Fibroblast of skin of right quadriceps (primary cell): ENCODE measurements at regions not wholly inside any gene's neighbourhood (a gene's known extent, or its start where the extent isn't known, plus 50 kb on each side); places are given as distances from the start of the nearest gene placed in this dataset.
"Not testable (repeated sequence)": the region's sequence is repeated elsewhere in the genome, so short reads cannot be mapped to it uniquely, and the experiment has no call there.

Experiments used
- DNase-seq: peaks from one replicate; pipeline ENCODE4 v3.0.0-alpha.2; 2013

DNA sequence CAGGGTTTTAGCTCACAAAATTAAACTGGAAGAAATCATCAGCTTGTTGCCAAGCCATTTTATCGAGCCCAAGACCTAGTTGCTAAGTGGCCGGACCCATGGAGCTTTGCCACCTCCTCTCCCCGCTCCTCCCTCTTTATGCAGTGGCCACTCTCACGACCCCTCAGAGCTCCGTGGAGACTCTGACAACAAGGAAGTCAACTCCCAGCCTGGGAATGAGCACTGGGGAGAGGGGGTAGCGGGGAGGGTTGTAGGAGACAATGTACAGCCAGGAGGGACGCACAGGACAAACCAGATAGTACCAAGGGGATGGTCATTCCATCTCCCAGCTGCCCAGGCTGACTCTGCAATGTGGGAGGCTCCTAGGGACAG is 250.9 kb downstream of the SIPA1L2 start:
- no peak for DNase-seq

DNA sequence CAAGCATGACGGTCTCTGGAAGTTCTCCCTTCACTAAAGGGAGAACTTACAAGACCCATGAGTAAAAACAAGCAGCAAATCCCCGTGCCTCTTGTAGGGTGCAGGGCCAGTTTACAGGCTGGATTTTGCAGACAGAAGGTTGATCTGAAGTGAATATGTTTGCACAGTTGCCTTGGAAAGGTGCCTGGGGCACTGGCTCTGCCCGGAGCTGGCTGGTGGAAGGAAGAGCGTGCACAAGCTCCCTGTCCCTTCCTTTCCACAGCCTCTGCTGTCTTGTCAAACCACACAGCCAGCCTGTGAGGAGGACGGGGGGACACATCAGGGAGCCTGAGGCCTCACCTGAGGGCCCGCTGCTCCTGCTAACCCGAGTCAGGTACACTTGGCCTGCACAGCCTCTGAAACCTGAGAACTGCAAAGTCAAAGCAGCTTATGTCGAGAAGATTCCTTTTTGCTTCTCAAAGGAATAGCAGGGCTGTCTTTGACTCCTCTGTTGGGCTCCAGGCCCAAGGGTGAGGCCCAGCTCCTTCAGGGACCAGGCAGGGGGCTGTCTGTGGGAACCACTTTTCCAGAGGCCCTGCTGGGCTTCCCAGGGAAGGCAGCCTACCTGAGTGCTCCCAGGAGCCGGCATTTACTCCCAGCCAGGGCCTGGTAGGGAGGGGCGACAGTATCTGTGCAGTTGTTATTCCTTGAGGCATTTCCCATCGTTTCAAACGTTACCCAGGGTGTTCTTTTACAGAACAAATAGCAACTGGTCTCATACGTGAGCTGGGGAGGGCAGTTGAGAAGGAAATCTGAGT is 251.5 kb downstream of the SIPA1L2 start:
- no peak for DNase-seq

DNA sequence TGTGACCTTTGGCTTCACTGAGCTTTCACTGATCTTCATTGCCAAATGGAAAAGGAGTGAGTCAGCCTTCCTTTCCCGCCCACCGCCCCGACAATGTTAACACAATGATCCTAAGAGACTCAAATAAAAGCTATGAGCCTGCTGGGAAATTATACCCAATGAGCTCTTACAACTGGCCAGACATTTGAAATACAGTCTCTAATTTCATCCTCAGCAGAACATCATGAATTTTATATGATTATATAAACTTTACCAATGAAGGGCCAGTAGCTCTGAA is 252.5 kb downstream of the SIPA1L2 start:
- peak; percentile 42 for DNase-seq

DNA sequence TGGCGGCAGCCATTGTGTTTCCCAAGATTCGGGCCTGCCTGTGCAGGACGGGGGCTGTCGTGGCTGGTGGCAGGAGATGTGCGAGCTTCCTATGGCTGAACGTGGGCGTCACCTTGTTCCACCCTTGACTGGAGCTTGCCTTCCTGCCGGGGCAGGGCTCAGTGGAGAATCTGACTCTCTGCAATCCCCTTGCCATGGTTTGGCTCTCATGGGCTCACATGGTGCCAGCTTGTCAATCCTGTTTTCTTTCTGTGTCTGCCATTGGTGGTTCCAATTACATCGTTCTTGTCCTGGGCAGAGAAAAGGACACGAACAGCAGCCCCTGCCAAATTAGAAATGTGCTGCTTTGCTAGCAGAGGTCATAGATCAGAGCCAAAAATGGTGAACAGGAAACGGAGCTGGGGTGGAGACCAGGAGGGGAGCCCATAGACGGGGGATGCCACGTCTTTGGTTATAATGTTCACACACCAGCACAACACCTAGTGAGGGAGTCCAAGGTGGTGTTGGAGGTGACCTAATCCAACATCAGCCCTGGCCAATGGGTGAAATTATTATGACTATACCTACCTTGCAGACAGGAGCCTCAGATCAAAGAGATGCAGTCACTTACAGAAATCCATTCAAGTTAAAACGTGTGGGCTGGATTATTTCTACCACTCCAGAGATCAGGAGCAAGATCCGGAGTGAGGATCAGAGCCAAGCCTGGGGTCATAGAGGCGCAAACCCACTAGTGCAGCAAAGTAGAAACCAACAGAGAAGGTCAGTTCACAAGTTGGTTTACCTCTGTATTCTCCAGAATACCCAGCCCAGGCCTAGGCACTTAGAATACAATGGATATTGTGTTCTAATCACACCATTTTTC is 253.1 kb downstream of the SIPA1L2 start:
- no peak for DNase-seq

DNA sequence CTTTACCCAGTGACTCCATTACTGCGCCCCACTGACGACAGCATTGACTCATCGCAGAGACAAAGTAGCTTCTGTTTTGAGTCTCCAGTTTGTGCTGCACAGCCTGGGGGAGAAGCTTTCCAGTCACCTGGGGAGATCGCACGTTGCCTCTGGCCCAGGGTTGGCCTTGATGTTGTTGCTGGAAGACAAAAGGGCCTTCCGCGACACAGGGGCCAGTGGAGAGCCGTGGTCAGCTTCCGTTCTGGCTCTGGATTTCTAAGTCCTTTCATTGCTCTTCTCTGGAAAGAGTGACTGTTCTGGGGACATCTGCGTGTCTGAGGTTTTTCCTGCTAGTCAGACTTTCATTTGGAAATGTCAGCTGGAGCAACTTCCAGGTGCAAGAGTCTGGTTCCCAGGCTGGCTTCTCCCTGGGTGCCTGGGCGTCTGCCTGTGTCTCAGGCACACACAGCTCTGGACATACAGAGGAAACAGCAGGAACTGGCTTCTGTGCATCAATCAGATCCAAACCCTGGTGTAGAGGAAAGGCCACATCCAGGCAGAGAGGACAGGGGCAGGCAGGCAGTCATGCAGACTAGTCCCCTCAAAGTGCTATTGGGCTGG is 257.0 kb downstream of the SIPA1L2 start:
- DNase-seq, result no peak

DNA sequence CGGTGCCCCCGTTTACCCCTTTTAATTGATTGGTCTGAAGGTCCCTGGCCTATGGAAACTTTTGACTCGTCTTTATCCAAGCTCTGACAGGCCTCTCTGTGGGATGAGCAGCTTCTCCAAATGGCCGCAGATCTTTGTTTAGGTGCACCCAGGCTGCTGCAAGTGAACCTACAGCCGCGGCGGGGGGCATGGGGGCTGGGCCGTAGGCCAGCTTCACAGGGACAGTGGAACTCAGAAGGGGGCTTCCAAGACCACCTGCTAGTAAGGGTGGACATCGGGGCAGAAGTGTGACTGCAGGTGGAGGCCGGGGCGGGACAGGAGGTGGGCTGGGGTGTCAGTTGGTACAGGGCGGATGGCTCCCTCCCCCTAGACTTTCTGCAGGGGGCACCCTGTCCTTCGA is 257.5 kb downstream of the SIPA1L2 start:
- DNase-seq, result no peak

DNA sequence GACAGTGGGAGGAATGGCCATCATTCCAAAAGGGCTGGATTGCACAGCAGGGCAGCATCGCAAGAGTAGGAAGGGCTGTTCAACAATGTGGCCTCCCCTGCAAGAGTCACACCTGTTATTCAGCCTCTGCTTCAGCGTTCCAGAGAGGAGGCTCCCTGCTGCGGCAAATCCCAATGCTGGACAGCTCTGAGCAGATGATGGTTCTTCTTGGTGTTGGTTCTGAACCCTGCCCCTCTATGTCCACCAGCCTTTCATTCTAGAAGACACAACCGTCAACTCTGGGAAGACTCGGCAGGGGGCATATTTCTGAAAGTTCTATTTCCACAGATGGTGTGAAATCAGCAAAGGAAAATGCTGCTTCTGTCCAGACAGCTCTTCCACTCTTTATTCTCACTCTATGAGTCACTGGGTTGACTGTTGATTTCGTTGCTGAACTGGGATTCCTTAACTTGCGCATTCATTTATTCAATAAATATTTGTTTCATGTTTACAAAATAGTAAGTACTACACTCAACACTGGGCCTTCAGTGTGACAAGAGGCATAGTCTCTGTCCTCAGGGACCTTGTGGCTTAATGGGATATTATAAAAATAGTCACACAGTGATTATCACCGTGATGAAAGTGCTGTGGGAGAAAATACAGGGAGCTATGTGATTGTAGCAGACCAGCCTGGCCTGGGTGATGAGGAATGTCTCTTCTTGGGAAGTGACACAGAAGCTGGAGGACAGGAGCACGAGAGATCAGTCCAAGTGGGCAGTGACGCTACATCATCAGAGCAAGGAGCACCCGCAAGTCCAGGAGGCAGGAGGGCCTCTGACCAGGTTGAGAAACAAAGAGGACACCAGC is 260.3 kb downstream of the SIPA1L2 start:
- no peak for DNase-seq

DNA sequence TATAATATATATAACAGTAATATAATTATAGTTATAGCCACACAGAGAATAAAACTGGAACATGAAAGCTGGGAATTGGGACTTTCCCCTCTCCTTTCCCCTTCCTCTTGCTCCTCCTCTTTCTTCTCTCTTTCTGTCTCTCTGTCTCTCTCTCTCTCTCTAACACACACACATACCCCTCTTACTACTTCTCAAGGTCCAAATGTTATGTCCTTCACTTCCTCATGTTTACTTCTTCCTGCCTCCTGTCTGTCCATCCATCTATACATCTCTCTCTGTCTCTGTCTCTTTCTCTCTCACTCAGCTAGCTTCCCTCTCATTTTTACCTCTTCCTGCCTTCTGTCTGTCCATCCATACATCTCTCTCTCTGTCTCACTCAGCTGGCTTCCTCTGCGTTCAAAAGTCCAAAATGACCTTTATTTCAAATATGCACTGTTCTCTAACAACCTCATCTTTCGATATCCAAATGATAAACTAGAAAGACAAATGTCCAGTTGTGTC is 261.1 kb downstream of the SIPA1L2 start:
- no peak for DNase-seq

DNA sequence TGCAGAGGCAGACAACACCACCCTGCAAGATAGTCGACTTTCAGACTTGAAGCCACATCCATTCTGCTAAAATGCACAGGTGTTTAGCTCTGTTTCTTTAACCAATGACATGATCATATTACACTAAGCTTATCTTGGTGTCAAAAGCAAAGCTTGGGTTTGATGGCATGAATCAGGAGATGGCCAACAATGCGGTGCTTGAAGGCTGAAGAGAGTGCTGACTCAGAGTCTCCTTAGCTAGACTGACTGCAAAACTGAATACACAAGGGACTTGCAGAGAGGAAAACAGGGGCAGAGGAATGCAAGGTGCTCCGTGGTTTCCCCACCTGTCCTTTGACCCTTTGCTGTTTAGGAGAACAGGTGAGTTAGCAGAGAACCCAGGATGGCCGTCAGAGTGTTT is 262.6 kb downstream of the SIPA1L2 start:
- no peak for DNase-seq

DNA sequence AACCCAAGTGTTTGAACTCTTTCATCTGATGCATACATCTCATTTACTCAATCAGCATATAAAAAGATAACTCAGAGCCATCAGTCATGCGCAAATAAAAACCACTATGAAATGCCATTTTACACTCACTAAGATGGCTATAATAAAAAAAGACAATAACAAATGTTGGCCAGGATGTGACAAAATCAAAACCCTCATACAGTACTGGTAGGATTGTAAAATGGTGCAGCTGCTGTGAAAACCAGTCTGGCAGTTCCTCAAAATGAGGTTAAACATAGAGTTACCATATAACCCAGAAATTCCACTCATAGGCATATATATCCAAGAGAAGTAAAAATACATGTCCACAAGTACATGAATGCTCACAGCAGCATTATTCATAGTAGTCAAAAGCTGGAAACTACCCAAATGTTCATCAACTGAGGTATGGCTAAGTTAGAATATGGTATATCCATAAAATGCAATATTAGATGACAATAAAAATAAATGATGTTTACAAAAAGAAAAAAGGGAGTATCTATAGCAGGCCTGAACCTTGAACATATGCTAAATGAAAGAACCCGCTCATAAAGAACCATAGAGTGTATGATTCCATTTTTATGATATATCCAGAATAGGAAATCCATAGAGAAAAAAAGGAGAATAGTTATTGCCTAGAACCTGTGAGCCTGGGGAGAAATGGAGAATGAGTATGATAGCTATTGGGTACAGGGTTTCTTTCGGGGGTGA is 265.1 kb downstream of the SIPA1L2 start:
- DNase-seq, result no peak

DNA sequence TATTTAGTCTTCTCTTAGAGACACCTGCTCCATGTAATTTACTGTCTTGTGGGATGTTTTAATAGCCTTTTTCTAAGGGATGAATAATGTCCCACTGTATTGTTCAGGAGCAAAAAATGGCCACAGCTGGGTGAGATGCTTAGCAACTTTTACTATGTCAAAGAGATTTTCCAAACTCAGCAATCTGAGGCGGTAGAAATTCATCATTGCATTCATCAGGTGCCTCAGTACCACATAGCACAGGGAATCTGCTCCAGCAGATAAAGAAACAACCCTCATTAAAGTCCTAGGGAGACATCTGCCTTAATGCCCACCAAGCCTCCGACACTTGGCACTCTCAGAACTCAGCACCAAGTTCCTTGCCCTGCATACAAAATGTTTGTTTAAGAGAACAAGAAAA is 266.9 kb downstream of the SIPA1L2 start:
- no peak for DNase-seq

DNA sequence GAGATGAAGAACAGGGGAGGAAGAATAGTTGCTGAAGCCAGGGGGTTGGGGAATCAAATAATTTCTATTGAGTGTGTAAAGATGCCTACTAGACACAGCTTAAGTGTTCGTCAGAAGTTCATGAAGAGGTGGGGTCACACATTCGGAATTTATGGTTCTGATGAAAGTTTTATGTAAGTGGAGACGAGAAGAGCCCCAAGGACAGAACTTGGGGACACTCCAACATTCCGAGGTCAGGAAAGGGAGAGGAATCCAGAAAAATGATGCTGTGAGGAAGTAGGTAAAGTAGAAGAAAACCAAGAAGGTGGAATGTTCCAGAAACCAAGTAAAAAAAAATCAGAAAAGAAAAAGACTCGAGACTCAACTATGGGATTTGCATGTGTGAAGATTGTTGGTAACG is 272.5 kb downstream of the SIPA1L2 start:
- DNase-seq, result peak; percentile 77

DNA sequence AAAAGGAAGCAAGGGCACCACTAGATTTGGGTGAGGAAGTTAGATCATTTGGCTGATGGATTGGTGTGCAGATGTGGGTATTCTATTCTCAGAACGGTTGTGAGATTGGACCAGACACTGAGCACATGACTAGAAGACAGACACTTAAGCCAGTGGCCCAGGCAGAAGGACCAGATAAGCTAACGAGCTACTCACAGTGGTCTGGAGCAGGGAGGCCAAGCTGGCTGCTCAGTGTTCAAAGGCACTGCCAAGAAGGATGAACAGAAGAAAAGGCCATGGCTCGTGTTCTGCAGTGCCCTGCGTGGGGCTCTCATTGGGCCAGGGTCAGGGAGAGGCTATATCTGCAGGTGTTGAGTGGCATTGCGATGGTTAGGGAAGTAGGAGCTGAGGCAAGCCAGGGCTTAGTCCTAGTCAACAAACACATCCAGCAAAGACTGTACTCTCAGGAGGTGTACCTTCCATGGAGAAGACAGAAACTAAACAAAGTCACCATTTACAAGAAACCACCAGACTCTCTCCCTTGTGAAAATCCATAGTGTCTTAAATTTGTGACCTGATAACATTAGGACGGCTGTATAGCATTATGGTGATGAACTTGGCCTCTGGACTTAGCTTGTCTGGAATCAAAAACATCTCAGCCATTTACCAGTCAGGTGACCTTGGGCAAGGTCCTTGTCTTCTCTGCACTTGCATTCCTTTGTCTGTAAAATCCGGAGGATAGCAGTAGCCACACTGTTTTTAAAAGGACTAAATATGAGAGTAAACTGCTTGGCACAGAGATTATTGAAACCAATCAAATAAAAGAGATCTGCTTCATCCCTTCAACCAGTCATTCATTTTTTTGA is 274.5 kb downstream of the SIPA1L2 start:
- DNase-seq, result no peak

DNA sequence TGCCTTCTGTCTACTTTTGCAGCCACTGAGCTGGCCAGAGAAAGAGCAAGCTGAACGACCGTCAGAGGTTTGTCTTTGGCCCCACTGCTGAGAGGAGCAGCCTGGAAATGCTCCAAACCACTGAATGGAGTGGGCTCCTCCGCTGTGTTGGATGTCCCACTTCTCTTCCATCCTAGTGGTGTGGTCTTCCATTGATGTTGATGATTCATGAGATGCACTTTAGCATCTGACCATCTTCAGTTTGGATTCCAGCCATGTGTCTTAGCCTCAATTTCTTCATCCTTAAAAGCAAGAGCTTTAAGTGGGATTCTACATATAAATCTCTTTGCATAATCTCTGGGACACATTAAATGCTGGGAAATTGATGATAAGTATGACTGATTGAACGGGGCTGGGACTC is 276.9 kb downstream of the SIPA1L2 start:
- DNase-seq, result no peak

DNA sequence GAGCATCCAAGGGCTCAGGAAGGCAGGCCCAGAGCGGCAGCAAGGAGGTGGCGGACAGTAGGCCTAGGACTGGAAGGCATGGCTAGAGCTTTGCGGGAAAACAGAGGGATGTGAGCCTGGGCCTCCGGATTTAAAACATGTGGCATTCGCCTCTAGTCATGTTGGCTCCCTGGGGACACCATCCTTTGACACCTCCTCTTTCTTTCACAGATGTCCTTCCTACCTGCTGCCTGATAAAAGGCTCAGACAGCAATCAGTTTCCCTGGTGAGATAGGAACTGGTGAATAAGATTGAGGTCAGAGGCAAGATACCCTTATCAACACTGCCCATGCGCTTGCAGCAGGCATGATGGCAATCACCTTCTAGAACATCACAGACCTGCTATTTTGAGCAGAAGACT is 277.6 kb downstream of the SIPA1L2 start:
- no peak for DNase-seq

DNA sequence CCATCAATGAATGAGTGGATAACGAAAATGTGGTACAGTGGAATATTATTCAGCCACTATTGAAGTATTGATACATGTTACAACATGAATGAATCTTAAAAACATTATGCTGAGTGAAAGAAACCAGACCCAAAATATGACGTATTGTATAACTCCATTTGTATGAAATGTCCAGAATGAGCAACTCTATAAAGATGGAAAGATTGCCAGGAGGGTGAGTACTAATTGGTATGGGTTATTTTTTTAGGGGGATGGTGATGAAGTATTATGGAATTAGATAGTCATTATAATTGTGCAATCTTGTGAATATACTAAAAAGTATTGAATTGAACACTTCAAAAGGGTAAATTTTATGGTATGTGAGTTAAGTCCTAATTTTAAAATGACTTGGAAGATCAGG is 278.6 kb downstream of the SIPA1L2 start:
- no peak for DNase-seq

DNA sequence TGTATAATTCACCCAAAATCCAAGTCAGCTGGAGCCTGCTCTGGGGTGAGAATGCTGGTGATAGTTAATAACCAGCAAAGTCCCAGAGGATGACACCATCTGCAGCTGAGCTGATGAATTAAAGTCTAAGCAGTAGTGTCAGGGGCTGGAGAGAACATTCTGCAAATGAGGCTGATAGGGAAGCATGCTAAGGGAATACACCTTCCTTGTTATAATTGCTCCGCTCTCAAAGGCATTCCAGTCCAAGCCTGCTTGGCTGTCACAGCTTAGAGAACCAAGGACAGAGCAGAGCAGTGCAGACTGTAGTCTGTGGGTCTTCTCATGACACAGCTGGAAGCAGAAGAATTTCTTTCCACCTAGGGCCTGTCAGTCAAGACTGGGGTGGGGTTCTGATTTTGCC is 283.1 kb downstream of the SIPA1L2 start:
- no peak for DNase-seq

DNA sequence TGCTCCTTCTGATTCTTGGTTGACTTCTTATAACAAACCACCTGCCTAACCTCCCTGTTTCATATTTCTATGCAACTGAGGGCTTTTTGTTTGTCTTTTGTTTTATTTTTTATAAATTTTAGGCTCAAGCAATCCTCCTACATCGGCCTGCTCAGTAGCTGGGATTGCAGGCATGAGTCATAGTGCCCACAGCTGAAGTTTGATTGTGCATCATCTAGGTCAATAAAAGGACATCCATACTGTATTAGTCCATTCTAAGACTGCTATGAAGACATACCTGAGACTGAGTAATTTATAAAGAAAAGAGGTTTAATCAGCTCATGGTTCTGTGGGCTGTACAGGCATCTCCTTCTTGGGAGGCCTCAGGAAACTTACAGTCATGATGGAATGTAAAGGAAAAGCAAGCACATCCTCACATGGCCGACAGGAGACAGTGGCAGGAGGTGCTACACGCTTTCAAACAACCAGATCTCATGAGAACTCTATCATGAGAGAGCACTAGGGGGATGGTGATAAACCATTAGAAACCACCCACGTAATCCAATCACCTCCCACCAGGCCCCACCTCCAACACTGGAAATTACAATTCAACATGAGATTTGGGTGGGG is 285.0 kb downstream of the SIPA1L2 start:
- no peak for DNase-seq

DNA sequence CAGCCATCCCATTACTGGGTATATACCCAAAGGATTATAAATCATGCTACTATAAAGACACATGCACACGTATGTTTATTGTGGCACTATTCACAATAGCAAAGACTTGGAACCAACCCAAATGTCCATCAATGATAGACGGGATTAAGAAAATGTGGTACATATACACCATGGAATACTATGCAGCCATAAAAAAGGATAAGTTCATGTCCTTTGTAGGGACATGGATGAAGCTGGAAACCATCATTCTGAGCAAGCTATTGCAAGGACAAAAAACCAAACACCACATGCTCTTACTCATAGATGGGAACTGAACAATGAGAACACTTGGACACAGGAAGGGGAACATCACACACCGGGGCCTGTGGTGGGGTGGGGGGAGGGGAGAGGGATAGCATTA is 285.7 kb downstream of the SIPA1L2 start:
- not testable (repeated sequence) for DNase-seq

DNA sequence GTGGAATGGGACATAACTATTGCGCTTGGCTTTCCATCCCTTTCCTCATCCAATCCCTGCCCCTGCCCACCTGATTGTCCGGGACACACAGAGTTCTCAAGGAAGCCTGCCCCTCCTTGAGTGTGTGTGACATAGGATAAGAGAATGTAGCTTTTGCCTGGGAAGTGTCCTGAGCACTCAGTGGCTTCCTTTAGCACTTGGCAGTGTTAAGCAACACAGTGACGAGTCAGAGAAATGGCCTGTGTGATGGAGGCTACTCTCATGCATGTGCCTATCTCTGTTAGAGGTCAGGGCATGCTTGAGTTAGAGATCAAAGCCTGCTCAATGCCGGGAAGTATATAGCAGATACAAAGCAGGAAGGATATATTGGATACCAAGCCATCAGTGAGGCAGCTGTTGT is 289.5 kb downstream of the SIPA1L2 start:
- no peak for DNase-seq

DNA sequence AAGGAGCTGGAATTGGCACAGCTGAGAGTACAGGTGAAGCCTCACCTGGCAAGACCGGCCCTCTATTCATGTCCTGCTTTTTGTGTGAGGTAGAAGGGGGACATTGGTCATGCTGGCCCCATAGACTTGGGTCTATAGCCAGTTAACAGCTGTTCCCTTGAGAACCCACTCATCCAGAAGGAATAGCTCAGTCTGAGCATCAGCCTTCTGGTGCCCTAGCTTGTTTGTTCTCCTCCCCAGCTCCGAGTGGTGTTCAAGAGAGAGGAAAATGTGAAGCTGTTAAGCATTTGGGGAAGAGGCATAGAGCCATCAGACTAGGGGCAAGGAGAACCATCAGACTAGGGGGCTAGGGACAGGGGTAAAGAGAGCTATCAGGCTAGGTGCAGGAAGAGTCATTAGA is 290.9 kb downstream of the SIPA1L2 start:
- no peak for DNase-seq
